B cell (primary cell): ENCODE measurements at regions not wholly inside any gene's neighbourhood (a gene's known extent, or its start where the extent isn't known, plus 50 kb on each side); places are given as distances from the start of the nearest gene placed in this dataset.

Experiments used
- ATAC-seq: fragments of 200-7000 bp; cut with Tn5 transposase; one replicate; pipeline ENCODE4 v1.10.0; 2021; ENCODE audit warnings: low read depth, mild to moderate bottlenecking, moderate number of reproducible peaks, moderate library complexity
- CTCF ChIA-PET: fragments of 350-600 bp; sonication (Branson Sonifier 250); formaldehyde crosslinking; loops from one replicate; lab custom pipeline; 2021; ENCODE audit warnings: antibody characterized with exemption, inconsistent platforms; lab: Charles Lee
- POLR2A ChIA-PET: fragments of 350-600 bp; sonication (Branson Sonifier 250); formaldehyde crosslinking; loops from one replicate; lab custom pipeline; 2021; ENCODE audit warnings: antibody characterized with exemption; lab: Charles Lee
- DNase-seq: peaks from one replicate; pipeline ENCODE4 v3.0.0; 2013
- H2AFZ ChIP-seq: 2 replicates; pipeline ENCODE4 v1.6.1; 2012; ENCODE audit warnings: mild to moderate bottlenecking, low read depth, low read length; ENCODE audit not compliant: insufficient read depth, poor library complexity, severe bottlenecking
- H3K27ac ChIP-seq, 2 donors: 1 replicate in 1 of 2; 2 replicates in 1 of 2; pipeline ENCODE4 v1.5.1; 2012 to 2013; ENCODE audit warnings: low read length in 2 of 2, mild to moderate bottlenecking in 2 of 2, moderate library complexity in 1 of 2
- H3K27me3 ChIP-seq, 4 experiments: fragments of 200-600 bp in 1 of 4; sonication (generic) in 1 of 4; replicated peaks in 1 of 4; 1 replicate in 2 of 4; 2 replicates in 2 of 4; pipeline versions ENCODE4 v1.6.1 to v1.7.0; 2013 to 2016; ENCODE audit warnings: low read length in 3 of 4, mild to moderate bottlenecking in 2 of 4, mixed read lengths in 1 of 4, moderate library complexity in 1 of 4; ENCODE audit not compliant: insufficient read depth in 4 of 4, control insufficient read depth in 3 of 4; ENCODE audit errors: control extremely low read depth in 1 of 4
- H3K36me3 ChIP-seq, 2 experiments: replicated peaks in 1 of 2; 1 replicate in 1 of 2; 2 replicates in 1 of 2; pipeline versions ENCODE4 v1.6.1 to v1.7.1; 2013; ENCODE audit warnings: low read length in 1 of 2; ENCODE audit not compliant: insufficient read depth in 2 of 2, control insufficient read depth in 1 of 2; ENCODE audit errors: control extremely low read depth in 1 of 2, extremely low read depth in 1 of 2
- H3K4me1 ChIP-seq, 2 donors: fragments of 200-600 bp in 1 of 2; sonication (generic) in 1 of 2; 1 replicate in 1 of 2; 2 replicates in 1 of 2; pipeline versions ENCODE4 v1.5.1 to v1.6.1; 2013 to 2017; ENCODE audit warnings: low read length in 2 of 2; ENCODE audit not compliant: control insufficient read depth in 2 of 2, insufficient read depth in 2 of 2
- H3K4me2 ChIP-seq: replicated peaks from 2 replicates; pipeline ENCODE3; 2012; ENCODE audit warnings: mild to moderate bottlenecking, low read depth, low read length; ENCODE audit not compliant: poor library complexity, severe bottlenecking
- H3K4me3 ChIP-seq, 5 experiments: fragments of 200-600 bp in 1 of 5; sonication (generic) in 1 of 5; 1 replicate in 3 of 5; 2 replicates in 2 of 5; pipeline versions ENCODE4 v1.5.1 to v1.7.0; 2011 to 2016; ENCODE audit warnings: low read length in 4 of 5, mild to moderate bottlenecking in 4 of 5, low read depth in 2 of 5, control low read depth in 1 of 5, moderate library complexity in 1 of 5; ENCODE audit not compliant: insufficient read depth in 1 of 5; ENCODE audit errors: control extremely low read depth in 1 of 5, extremely low read depth in 1 of 5
- H3K79me2 ChIP-seq: fragments of 200-600 bp; sonication (generic); one replicate; pipeline ENCODE4 v1.6.0; 2016; ENCODE audit warnings: low read length; ENCODE audit not compliant: control insufficient read depth, insufficient read depth
- H3K9ac ChIP-seq: fragments of 200-600 bp; sonication (generic); 2 replicates; pipeline ENCODE4 v1.6.1; 2017; ENCODE audit warnings: mild to moderate bottlenecking, low read length, moderate library complexity
- H3K9me3 ChIP-seq, 3 donors: one replicate each; pipeline versions ENCODE4 v1.6.1 to v1.7.1; 2013; ENCODE audit warnings: low read length in 2 of 3; ENCODE audit not compliant: control insufficient read depth in 2 of 3, insufficient read depth in 1 of 3; ENCODE audit errors: control extremely low read depth in 1 of 3
- H4K20me1 ChIP-seq: 2 replicates; pipeline ENCODE4 v1.6.0; 2012; ENCODE audit warnings: mild to moderate bottlenecking, low read length; ENCODE audit not compliant: insufficient read depth, control insufficient read depth, poor library complexity, severe bottlenecking
- H3K27ac Mint-ChIP-seq: one replicate; pipeline ENCODE4 v1.8.0; 2021; ENCODE audit warnings: mixed read lengths
- H3K27me3 Mint-ChIP-seq: one replicate; pipeline ENCODE4 v1.8.0; 2021; ENCODE audit warnings: mixed read lengths
- H3K4me1 Mint-ChIP-seq: one replicate; pipeline ENCODE4 v1.8.0; 2021; ENCODE audit warnings: mixed read lengths
- H3K4me3 Mint-ChIP-seq: one replicate; pipeline ENCODE4 v1.8.0; 2021; ENCODE audit warnings: mixed read lengths
- H3K9me3 Mint-ChIP-seq: one replicate; pipeline ENCODE4 v1.8.0; 2022; ENCODE audit warnings: mixed read lengths; ENCODE audit not compliant: insufficient read depth
- EZH2 ChIP-seq: IDR thresholded peaks from 2 replicates; pipeline ENCODE4 v1.6.1; 2012; ENCODE audit warnings: borderline replicate concordance, low read depth, mild to moderate bottlenecking, moderate library complexity, low read length; ENCODE audit not compliant: insufficient read depth, poor library complexity, severe bottlenecking
- WGBS: methylation state at CpG from one replicate; pipeline ENCODE4 v1.1.5; 2013; ENCODE audit warnings: missing lambda C conversion rate; ENCODE audit not compliant: insufficient coverage; 5-methylcytosine and 5-hydroxymethylcytosine counted together
- intact Hi-C: fragments of 100-400 bp; cut with micrococcal nuclease; formaldehyde crosslinking; loops from one replicate; pipeline ENCODE4 v1.10.0; 2022
- TF ChIP-seq, protein P1 (sequence below): fragments of 200-600 bp; IDR thresholded peaks from one replicate; pipeline ENCODE4 v1.8.0; 2022; ENCODE audit warnings: antibody characterized with exemption, mild to moderate bottlenecking

DNA sequence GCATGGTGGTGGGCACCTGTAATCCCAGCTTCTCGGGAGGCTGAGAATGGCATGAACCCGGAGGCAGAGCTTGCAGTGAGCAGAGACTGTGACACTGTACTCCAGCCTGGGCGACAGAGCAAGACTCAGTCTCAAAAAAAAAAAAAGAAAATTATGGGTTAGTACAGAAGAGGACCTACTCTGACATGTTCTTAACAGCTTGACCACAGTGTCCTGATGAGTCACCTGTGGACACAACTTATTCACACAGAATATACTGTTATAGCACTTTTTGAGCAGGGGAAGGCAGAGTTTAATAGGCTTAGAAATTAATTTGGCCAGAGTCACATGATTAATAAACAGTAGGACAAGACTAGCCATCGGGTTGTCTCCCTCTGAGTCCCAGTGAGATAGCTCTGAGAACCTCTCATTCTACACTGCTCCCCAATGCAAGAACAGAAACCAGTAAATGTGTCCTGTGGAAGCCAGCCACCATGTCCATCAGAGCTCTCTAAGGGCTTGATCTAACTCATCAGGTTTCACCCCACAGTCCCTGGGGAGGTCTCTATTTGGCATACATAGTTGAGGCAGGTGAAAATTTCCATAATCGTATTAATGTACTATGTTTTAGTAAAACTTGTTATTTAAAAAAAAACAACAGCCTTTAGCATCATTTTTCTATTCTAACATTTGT is 1077.9 kb upstream of the C9orf72 start:
- no peak overlapping the region for H3K27ac ChIP-seq
- no peaks in the 10 kb centered on the region for H3K4me1 Mint-ChIP-seq
- no peaks in the 10 kb centered on the region for H4K20me1 ChIP-seq
- CTCF ChIA-PET = no interaction called here
- H3K36me3 ChIP-seq = no peaks in the 10 kb centered on the region
- no peak overlapping the region for H2AFZ ChIP-seq
- no peak overlapping the region for H3K4me3 Mint-ChIP-seq
- 92% methylated on average over 3 of the region's 5 CpGs for WGBS
- H3K9me3 Mint-ChIP-seq = no peaks in the 10 kb centered on the region
- ATAC-seq (no peak), DNase-seq (no peak)
- no peak overlapping the region for H3K4me3 ChIP-seq
- H3K4me1 ChIP-seq = no peaks in the 10 kb centered on the region
- POLR2A ChIA-PET = no interaction called here
- no peaks in the 10 kb centered on the region for H3K79me2 ChIP-seq
- H3K27me3 ChIP-seq = no peaks in the 10 kb centered on the region
- H3K9me3 ChIP-seq = no peaks in the 10 kb centered on the region
- intact Hi-C loops = no loop called here
- H3K9ac ChIP-seq = no peak overlapping the region
- TF ChIP-seq, protein P1, sequence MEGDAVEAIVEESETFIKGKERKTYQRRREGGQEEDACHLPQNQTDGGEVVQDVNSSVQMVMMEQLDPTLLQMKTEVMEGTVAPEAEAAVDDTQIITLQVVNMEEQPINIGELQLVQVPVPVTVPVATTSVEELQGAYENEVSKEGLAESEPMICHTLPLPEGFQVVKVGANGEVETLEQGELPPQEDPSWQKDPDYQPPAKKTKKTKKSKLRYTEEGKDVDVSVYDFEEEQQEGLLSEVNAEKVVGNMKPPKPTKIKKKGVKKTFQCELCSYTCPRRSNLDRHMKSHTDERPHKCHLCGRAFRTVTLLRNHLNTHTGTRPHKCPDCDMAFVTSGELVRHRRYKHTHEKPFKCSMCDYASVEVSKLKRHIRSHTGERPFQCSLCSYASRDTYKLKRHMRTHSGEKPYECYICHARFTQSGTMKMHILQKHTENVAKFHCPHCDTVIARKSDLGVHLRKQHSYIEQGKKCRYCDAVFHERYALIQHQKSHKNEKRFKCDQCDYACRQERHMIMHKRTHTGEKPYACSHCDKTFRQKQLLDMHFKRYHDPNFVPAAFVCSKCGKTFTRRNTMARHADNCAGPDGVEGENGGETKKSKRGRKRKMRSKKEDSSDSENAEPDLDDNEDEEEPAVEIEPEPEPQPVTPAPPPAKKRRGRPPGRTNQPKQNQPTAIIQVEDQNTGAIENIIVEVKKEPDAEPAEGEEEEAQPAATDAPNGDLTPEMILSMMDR = no peak
- no peak overlapping the region for H3K27ac Mint-ChIP-seq
- no peak overlapping the region for H3K4me2 ChIP-seq
- H3K27me3 Mint-ChIP-seq = no peaks in the 10 kb centered on the region

DNA sequence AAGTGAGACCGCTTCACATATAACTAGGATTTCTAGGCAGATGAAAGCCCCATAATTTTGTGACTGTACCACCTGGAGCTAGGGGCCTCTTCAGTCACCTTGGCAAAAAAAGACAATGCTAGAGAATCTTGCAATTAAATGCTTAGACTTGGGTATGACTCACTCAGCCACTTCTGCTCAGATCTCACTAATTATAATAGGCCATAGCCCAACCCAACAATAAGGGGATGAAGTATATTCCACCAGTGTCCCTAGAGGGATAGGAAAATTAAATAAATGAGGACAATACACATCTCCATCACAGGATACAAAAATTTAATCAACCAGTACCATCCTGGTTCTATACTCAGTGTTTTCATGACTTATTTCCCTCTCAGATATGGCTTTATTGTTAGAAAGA is 1079.9 kb upstream of the C9orf72 start:
- Histone ChIP-seq H3K4me1 (no peaks in the 10 kb centered on the region), H3K4me3 (no peak overlapping the region), H3K9ac (no peak overlapping the region), H3K79me2 (no peaks in the 10 kb centered on the region), H3K36me3 (no peaks in the 10 kb centered on the region), H2AFZ (no peak overlapping the region), H3K27ac (no peak overlapping the region), H3K27me3 (no peaks in the 10 kb centered on the region), H3K4me2 (no peak overlapping the region), H4K20me1 (no peaks in the 10 kb centered on the region), H3K9me3 (no peaks in the 10 kb centered on the region)
- no peaks in the 10 kb centered on the region for H3K9me3 Mint-ChIP-seq
- no peak for DNase-seq
- ChIA-PET CTCF (no interaction called here), POLR2A (no interaction called here)
- intact Hi-C loops = no loop called here
- H3K27ac Mint-ChIP-seq = no peak overlapping the region
- no peaks in the 10 kb centered on the region for H3K4me1 Mint-ChIP-seq
- no CpG with 5 or more reads among the region's 1 CpG for whole genome bisulfite sequencing
- TF ChIP-seq, protein P1 = no peak
- no peak for TF ChIP-seq EZH2
- no peak for ATAC-seq
- H3K4me3 Mint-ChIP-seq = no peak overlapping the region
- no peaks in the 10 kb centered on the region for H3K27me3 Mint-ChIP-seq
